ENCODE measurements at regions not wholly inside any gene's neighbourhood (a gene's known extent, or its start where the extent isn't known, plus 50 kb on each side); places are given as distances from the start of the nearest gene placed in this dataset.
A peak's percentile ranks its signal among the peaks of the same experiment; 100 is the strongest.
"Not testable (repeated sequence)": the region's sequence is repeated elsewhere in the genome, so short reads cannot be mapped to it uniquely, and the experiment has no call there.

DNA sequence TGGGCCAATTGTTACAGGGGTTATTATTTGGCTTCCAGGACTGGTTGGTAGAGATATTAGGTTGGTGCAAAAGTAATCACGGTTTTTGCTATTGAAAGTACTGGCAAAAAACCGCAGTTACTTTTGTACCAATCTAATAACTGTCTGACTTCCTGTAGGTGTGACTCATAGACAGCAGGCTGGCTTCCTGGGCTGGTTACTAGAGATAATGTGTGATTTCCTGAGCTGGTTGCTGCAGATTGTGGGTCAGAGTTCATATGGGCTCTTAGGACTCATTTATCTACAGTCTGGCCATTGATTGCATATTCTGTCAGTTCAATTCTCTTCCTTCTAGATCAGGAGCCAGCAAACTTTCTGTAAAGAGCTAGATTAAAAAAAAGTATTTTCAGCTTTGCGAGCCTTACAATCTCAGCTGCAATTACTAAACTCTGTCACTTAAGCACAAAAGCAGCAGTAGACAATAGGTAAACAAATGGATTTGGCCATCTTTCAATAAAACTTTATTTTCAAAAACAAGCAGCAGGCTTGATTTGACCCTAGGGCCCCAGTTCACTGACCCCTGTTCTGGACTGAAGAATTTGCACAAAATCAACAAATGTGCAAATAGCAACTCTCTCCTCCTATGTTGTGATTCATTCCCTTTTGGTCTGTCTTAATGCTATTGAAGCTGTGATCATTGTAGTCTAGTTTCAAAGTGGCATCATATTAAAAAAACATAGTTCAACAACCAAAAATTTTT lies 50.8 kb upstream of the BOD1L1 start:
- DNase-seq (ENCODE audit: low spot score): no peak

GRCh38 chr4:13681570-13681969 lies 54.0 kb upstream of the BOD1L1 start:
- DNase-seq (ENCODE audit: low spot score): no peak

GRCh38 chr4:13694256-13694655 lies 66.7 kb upstream of the BOD1L1 start:
- no peak for DNase-seq (ENCODE audit: low spot score)

DNA sequence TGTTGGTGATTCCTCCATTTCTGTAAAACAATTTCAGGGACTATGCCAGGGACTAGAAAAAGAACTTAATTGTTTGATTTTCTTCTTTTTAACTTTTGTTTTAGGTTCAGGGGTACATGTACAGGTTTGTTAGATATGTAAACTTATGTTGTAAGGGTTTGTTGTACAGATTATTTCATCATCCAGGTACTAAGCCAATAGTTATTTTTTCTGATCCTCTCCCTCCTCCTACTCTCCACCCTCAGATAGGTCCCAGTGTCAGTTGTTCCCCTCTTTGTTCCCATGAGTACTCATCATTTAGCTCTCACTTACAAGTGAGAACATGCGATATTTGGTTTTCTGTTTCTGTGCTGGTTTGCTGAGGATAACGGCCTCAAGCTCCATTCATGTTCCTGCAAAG lies 70.8 kb upstream of the BOD1L1 start:
- no peak for DNase-seq (ENCODE audit: low spot score)

DNA sequence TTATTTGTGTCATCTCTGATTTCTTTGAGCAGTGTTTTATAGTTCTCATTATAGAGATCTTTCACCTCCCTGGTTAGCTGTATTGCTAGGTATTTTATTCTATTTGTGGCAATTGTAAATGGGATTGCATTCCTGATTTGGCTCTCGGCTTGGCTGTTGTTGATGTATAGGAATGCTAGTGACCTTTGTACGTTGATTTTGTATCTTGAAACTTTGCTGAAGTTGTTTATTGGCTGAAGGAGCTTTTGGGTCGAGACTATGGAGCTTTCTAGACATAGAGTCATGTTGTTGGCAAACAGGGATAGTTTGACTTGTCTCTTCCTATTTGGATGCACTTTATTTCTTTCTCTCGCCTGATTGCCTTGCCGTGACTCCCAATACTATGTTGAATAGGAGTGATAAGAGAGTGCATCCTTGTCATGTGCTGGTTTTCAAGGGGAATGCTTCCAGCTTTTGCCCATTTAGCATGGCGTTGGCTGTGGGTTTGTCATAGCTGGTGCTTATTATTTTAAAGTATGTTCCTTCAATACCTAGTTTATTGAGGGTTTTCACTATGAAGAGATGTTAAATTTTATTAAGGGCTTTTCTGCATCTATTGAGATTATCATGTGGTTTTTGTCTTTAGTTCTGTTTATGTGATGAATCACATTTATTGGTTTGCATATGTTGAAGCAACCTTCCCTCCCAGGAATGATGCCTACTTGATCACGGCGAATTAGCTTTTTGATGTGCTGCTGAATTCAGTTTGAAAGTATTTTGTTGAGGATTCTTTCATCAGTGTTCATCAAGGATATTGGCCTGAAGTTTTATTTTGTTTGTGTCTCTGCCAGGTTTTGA lies 72.7 kb upstream of the BOD1L1 start:
- no peak for DNase-seq (ENCODE audit: low spot score)

- DNase-seq (ENCODE audit: low spot score): not testable (repeated sequence)
Observed at GRCh38 chr4:13700858-13701140, 73.3 kb upstream of the BOD1L1 start.

DNA sequence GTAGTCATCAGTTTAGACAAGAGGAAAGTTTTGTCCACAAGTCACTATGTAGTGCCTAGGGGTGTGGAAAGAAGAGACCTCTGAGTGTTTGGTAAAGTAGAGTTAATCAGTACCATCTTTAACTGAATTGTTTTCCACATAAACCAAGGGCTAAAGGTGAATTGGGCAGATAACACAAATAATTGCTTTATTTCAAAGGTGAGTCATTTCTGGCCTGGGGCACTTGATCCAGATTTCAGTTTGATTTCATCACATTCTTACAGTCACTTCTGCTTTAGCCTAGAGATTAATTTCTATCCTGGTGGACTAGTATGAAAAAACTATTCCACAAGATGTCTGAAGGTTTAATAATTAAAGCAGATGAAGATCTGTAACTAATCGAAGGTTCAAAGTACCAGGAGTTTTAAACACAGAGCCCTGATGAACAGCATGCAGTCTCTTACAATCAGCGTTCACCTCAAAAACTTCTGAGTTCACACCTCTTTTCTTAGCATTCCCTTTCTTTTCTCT lies 74.5 kb upstream of the BOD1L1 start:
- DNase-seq (ENCODE audit: low spot score): no peak

DNA sequence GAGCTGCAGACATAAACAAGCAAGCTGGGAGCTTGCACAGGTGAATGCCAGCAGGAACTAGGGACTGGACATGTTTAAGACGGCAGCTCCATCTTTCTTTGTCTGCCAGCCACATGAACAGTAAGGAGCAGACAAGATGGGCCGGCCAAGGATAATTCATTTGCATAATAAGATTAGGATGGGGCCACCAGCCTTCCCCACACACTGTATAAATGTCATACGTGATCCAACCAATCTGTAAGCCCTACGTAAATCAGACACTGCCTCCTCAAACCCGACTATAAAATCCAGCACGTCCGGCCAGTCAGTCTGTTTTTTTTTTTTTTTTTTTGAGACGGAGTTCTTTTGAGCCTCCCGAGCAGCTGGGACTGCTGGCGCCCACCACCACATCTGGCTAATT lies 75.6 kb upstream of the BOD1L1 start:
- DNase-seq (ENCODE audit: low spot score): no peak

GRCh38 chr4:13704035-13704434 lies 76.5 kb upstream of the BOD1L1 start:
- no peak for DNase-seq (ENCODE audit: low spot score)

GRCh38 chr4:13704761-13705160 lies 77.2 kb upstream of the BOD1L1 start:
- no peak for DNase-seq (ENCODE audit: low spot score)

- DNase-seq (ENCODE audit: low spot score): peak; percentile 60
Observed at GRCh38 chr4:13705521-13706041, 78.1 kb upstream of the BOD1L1 start.

DNA sequence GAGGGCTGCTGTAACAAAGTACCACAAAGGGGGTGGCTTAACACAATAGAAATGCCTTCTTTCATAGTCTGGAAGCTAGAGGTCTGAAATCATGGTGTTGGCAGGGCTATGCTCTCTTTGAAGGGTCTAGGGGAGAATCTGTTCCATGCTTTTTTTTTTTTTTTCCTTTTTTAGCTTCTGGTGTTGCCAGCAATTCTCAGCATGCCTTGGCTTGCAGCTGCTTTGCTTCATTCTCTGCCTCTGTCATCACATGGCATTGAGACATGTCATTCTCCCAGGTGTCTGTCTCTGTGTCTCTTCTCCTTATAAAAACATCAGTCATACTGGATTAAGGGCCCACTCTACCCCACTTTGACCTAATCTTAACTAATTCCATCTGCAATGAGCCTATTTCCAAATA lies 78.6 kb upstream of the BOD1L1 start:
- no peak for DNase-seq (ENCODE audit: low spot score)

DNA sequence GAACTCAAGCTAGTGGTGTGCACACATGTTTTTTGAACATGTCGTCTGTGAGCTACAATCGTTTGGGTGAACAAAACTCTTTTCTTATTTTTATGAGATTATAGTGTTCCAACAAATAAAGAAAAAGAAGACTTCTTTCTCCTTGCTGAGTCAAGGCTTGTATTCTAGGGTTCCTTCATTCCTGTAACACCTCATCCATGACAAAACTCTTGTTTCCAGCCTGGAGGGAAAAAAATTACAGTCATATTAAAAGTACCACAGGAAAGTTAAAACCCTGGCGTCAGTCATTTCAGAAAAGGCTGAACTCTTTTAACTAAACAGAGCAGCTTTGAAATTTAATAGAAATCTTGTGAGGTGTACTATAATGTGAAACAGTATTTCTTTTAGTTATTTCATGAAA lies 79.2 kb upstream of the BOD1L1 start:
- DNase-seq (ENCODE audit: low spot score): no peak

DNA sequence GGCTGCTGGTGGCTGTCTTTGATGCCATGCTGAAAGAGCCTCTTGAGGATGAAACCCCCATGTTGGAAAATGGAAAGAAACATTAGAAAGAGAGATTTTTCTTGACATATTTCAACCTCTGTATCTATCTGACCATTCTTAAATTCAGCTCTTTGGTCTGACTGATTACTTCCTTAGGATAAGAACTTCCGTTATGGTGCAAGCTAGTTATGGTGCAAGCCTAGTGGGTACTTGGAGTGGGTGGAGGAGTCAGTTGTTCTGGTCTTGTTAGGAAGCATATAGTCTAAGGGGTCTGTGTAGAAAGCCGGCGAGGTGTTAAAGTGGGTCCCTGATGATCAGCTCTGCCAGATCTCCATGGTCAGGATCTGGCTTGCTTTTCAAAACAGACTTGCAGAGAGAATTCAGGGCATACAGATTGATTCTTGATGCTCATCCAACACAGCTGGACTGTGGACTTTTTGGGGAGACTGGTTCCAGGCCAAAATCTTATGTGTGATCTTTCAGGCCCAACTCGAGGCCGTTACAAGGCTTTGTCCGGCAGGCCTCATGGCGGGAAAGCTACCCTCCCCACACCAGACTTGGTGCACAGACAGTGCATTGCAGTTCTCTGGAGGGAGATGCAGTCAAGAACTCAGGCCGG lies 82.8 kb upstream of the BOD1L1 start:
- DNase-seq (ENCODE audit: low spot score): no peak

DNA sequence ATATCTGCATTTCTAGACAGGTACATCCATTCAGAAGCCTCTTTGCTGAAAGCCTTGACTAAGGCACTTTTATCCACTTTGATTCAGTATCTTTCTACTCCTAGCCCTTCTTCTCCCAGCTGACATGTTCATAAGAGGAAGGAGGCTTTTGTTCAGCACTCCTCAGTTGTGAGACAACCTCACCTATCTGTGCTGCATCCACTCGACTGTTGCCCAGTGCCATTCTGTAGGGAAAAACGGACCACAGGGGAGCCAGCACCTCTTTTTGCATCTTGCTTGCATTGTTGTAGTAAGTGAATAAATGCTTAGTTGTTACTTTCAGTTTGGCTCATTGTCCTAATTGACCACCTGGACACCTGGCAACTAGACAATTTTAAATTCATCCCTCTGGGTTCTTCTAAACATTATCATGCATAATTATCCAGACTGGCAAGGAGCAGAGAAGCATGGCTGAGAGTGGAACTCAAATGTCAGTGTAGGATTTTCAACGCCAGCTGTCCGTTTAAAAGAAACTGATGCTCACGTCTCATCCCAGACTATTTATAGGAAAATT lies 83.8 kb upstream of the BOD1L1 start:
- no peak for DNase-seq (ENCODE audit: low spot score)

GRCh38 chr4:13721894-13722293 lies 94.4 kb upstream of the BOD1L1 start:
- no peak for DNase-seq (ENCODE audit: low spot score)

- DNase-seq (ENCODE audit: low spot score): no peak
Observed at GRCh38 chr4:13722649-13723048, 95.1 kb upstream of the BOD1L1 start.

- DNase-seq (ENCODE audit: low spot score): no peak
Observed at GRCh38 chr4:13728761-13729160, 101.2 kb upstream of the BOD1L1 start.

DNA sequence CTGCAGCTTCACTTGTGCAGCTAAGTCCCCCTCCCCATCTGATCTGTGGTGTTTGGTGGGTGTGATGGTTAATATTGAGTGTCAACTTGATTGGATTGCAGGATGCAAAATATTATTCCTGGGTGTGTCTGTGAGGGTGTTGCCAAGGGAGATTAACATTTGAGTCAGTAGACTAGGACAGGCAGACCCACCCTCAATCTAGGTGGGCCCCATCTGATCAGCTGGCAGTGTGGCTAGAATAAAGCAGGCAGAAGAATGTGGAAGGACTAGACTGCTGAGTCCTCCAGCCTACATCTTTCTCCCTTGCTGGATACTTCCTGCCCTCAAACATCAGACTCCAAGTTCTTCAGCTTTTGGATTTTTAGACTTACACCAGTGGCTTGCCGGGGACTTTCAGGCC lies 103.5 kb upstream of the BOD1L1 start:
- no peak for DNase-seq (ENCODE audit: low spot score)

GRCh38 chr4:13733817-13734216 lies 106.3 kb upstream of the BOD1L1 start:
- DNase-seq (ENCODE audit: low spot score): no peak

GRCh38 chr4:13750594-13750993 lies 123.1 kb upstream of the BOD1L1 start:
- DNase-seq (ENCODE audit: low spot score): no peak

- not testable (repeated sequence) for DNase-seq (ENCODE audit: low spot score)
Observed at GRCh38 chr4:13761581-13761980, 134.1 kb upstream of the BOD1L1 start.
